ENCODE measurements at regions not wholly inside any gene's neighbourhood (a gene's known extent, or its start where the extent isn't known, plus 50 kb on each side); places are given as distances from the start of the nearest gene placed in this dataset.

DNA sequence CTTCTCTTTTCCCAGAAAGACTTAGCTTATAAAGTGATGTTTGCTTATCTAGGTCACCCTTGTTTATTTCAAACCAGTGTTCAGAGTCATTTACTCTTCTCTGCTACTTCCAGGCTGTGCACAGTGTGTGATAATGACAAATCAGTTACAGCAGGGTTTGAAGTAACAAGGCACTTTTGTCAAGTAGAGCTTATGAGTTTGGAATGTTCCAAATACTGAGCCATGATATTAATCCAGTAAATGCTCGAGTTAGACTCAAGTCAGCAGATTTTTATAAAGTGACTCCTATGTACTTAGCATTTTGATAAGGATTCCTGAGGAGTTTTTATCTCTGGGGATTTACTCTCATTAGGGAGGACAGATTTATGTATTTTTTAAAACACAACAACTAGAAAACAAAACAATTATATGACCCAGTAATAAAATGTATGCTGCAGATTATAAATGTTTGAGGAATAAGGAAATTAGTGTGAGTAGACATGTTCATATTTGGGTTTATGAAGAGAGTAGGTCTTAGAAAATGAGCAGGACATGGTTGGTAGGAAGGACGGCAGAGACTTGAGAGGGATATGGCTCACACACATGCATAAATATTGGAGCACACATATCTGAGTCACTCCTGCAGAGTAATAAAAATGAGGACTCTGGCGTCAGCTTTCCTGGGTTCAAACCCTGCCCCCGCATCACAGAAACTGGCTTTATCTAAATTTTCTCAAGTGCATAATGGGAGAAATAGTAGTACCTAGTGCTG is 271.2 kb downstream of the FBXO8 start:
- Histone ChIP-seq H3K27me3 (ENCODE audit: control insufficient read depth, low read length) (no peaks in the 10 kb centered on the region), H3K9me2 (replicated peaks; ENCODE audit: control insufficient read depth, low read length) (no peaks in the 10 kb centered on the region), H3K27ac (ENCODE audit: low read depth, low read length) (no peak overlapping the region), H3K9me3 (ENCODE audit: control insufficient read depth, insufficient read depth, low read length) (no peaks in the 10 kb centered on the region), H3K4me1 (ENCODE audit: control insufficient read depth, low read length) (no peaks in the 10 kb centered on the region), H4K20me1 (ENCODE audit: control insufficient read depth, insufficient read depth, low read depth, low read length) (no peaks in the 10 kb centered on the region), H3K36me3 (ENCODE audit: control insufficient read depth, low read length) (no peaks in the 10 kb centered on the region), H3K4me3 (ENCODE audit: low read length) (no peak overlapping the region), H3F3A (ENCODE audit: control insufficient read depth, insufficient read depth) (no peaks in the 10 kb centered on the region), H3K4me2 (ENCODE audit: low read length) (no peak overlapping the region), H3K79me2 (ENCODE audit: control insufficient read depth, low read length) (no peaks in the 10 kb centered on the region)
- TF ChIP-seq, protein P1, sequence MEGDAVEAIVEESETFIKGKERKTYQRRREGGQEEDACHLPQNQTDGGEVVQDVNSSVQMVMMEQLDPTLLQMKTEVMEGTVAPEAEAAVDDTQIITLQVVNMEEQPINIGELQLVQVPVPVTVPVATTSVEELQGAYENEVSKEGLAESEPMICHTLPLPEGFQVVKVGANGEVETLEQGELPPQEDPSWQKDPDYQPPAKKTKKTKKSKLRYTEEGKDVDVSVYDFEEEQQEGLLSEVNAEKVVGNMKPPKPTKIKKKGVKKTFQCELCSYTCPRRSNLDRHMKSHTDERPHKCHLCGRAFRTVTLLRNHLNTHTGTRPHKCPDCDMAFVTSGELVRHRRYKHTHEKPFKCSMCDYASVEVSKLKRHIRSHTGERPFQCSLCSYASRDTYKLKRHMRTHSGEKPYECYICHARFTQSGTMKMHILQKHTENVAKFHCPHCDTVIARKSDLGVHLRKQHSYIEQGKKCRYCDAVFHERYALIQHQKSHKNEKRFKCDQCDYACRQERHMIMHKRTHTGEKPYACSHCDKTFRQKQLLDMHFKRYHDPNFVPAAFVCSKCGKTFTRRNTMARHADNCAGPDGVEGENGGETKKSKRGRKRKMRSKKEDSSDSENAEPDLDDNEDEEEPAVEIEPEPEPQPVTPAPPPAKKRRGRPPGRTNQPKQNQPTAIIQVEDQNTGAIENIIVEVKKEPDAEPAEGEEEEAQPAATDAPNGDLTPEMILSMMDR (IDR thresholded peaks at IDR 0.05; ENCODE audit: low read depth, low read length, poor library complexity, severe bottlenecking): no peak
- no peak for TF ChIP-seq EZH2phosphoT487 (IDR thresholded peaks at IDR 0.05; ENCODE audit: borderline replicate concordance, low read length)

DNA sequence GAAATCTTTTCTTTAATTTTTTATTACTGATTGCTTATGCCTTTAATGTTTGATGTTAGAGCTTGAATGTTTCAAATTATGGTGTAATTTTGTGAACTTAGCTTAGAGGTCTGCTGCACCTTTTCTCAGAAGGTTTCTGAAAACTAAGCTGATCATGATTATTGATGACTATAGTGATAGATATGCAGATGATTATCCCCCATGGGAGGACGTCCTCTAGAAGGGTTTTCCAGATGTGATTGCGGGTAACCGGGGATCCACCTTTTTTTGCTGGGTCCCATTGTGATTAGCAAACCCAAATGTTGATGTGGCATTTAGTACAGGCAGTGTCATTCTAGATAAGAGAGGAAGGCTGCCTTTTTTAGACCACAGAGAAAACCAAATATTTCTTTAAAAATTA is 272.9 kb downstream of the FBXO8 start:
- H3K4me3 ChIP-seq (ENCODE audit: low read length): no peak overlapping the region
- no peaks in the 10 kb centered on the region for H3K9me3 ChIP-seq (ENCODE audit: control insufficient read depth, insufficient read depth, low read length)
- no peak overlapping the region for H3K4me2 ChIP-seq (ENCODE audit: low read length)
- no peak overlapping the region for H3K27ac ChIP-seq (ENCODE audit: low read depth, low read length)
- no peaks in the 10 kb centered on the region for H3K27me3 ChIP-seq (ENCODE audit: control insufficient read depth, low read length)
- H3K79me2 ChIP-seq (ENCODE audit: control insufficient read depth, low read length): no peaks in the 10 kb centered on the region
- no peaks in the 10 kb centered on the region for H3K4me1 ChIP-seq (ENCODE audit: control insufficient read depth, low read length)
- no peaks in the 10 kb centered on the region for H3K36me3 ChIP-seq (ENCODE audit: control insufficient read depth, low read length)
- no peaks in the 10 kb centered on the region for H3K9me2 ChIP-seq (replicated peaks; ENCODE audit: control insufficient read depth, low read length)
- TF ChIP-seq EZH2phosphoT487 (IDR thresholded peaks at IDR 0.05; ENCODE audit: borderline replicate concordance, low read length): no peak
- TF ChIP-seq, protein P1 (IDR thresholded peaks at IDR 0.05; ENCODE audit: low read depth, low read length, poor library complexity, severe bottlenecking): no peak
- no peaks in the 10 kb centered on the region for H3F3A ChIP-seq (ENCODE audit: control insufficient read depth, insufficient read depth)
- H4K20me1 ChIP-seq (ENCODE audit: control insufficient read depth, insufficient read depth, low read depth, low read length): no peaks in the 10 kb centered on the region

DNA sequence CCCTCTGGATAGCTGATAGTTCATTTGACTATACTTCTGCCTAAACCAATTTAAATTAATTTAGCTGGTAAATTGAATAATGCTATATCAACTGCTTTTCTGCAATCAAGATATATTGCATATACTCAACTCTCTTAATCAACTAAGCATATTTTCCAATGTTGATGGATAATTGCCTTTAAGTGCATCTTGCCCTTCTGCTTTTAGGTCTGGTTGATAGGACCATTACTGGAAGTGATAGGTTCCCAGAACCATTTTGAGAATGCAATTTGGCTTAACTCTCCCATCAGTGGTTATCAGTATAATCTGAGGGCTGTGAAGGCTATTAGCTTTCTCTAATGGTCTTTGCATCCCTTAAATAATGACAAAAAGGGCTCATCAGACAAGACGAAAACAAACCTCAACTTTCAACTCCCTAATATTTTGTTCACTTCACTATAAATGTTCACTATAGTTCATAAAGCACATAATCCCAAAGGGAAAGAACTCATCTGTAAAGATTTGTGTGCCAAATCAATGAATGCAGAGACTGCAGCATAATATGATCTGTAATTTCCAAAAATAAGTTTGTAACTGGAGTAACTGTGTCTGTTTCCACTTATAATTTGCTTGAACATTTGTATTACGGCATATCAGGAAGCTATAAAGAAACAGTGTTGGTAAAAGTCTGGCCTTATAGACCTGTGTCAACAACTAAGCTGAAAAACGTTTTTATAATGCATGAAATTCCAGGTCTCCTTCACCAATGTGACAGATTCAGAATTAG is 273.6 kb downstream of the FBXO8 start:
- Histone ChIP-seq H3K79me2 (ENCODE audit: control insufficient read depth, low read length) (no peaks in the 10 kb centered on the region), H3K27me3 (ENCODE audit: control insufficient read depth, low read length) (no peaks in the 10 kb centered on the region), H3F3A (ENCODE audit: control insufficient read depth, insufficient read depth) (no peaks in the 10 kb centered on the region), H3K36me3 (ENCODE audit: control insufficient read depth, low read length) (no peaks in the 10 kb centered on the region), H4K20me1 (ENCODE audit: control insufficient read depth, insufficient read depth, low read depth, low read length) (no peaks in the 10 kb centered on the region), H3K9me3 (ENCODE audit: control insufficient read depth, insufficient read depth, low read length) (no peaks in the 10 kb centered on the region), H3K4me1 (ENCODE audit: control insufficient read depth, low read length) (no peaks in the 10 kb centered on the region), H3K4me2 (ENCODE audit: low read length) (no peak overlapping the region), H3K27ac (ENCODE audit: low read depth, low read length) (no peak overlapping the region), H3K4me3 (ENCODE audit: low read length) (no peak overlapping the region), H3K9me2 (replicated peaks; ENCODE audit: control insufficient read depth, low read length) (no peaks in the 10 kb centered on the region)
- no peak for TF ChIP-seq EZH2phosphoT487 (IDR thresholded peaks at IDR 0.05; ENCODE audit: borderline replicate concordance, low read length)
- TF ChIP-seq, protein P1 (IDR thresholded peaks at IDR 0.05; ENCODE audit: low read depth, low read length, poor library complexity, severe bottlenecking): no peak
